Skeletal muscle tissue (tissue), 3 donors: ENCODE measurements at regions not wholly inside any gene's neighbourhood (a gene's known extent, or its start where the extent isn't known, plus 50 kb on each side); places are given as distances from the start of the nearest gene placed in this dataset.

ENCODE experiments used
- H3K27ac ChIP-seq: one replicate; pipeline ENCODE4 v1.7.0; 2013; ENCODE audit warnings: mild to moderate bottlenecking, low read depth, low read length, inconsistent platforms
- H3K27me3 ChIP-seq, 3 donors: one replicate each; pipeline ENCODE4 v1.7.0; 2013; ENCODE audit warnings: low read length in 3 of 3; ENCODE audit not compliant: control insufficient read depth in 3 of 3, insufficient read depth in 3 of 3
- H3K36me3 ChIP-seq, 3 donors: one replicate each; pipeline ENCODE4 v1.7.0; 2013; ENCODE audit warnings: low read length in 3 of 3; ENCODE audit not compliant: control insufficient read depth in 3 of 3, insufficient read depth in 3 of 3
- H3K4me1 ChIP-seq, 3 donors: one replicate each; pipeline ENCODE4 v1.7.0; 2013; ENCODE audit warnings: low read length in 3 of 3, mild to moderate bottlenecking in 3 of 3; ENCODE audit not compliant: control insufficient read depth in 3 of 3, insufficient read depth in 3 of 3
- H3K4me3 ChIP-seq, 3 donors: one replicate each; pipeline ENCODE4 v1.7.0; 2013; ENCODE audit warnings: low read length in 3 of 3
- H3K9ac ChIP-seq, 3 donors: one replicate each; pipeline ENCODE4 v1.7.0; 2013; ENCODE audit warnings: low read length in 3 of 3, mild to moderate bottlenecking in 3 of 3, moderate library complexity in 2 of 3, low read depth in 1 of 3
- H3K9me3 ChIP-seq, 3 donors: one replicate each; pipeline ENCODE4 v1.7.0; 2013; ENCODE audit warnings: low read length in 3 of 3; ENCODE audit not compliant: control insufficient read depth in 3 of 3
- donor health status: Osteomylitis.

- no peak overlapping the region for H3K4me3 ChIP-seq
- H3K4me1 ChIP-seq: peaks cover 17 to 33% (median 28%) of the 10 kb centered on the region in 3 donors
- no peaks in the 10 kb centered on the region for H3K36me3 ChIP-seq
- H3K27me3 ChIP-seq: no peaks in the 10 kb centered on the region
- no peak overlapping the region for H3K9ac ChIP-seq
- H3K9me3 ChIP-seq: no peaks in the 10 kb centered on the region
- no peak overlapping the region for H3K27ac ChIP-seq
Observed at GRCh38 chr13:40407567-40407966, 258.9 kb downstream of the FOXO1 start.

- Histone ChIP-seq H3K4me3 (no peak overlapping the region), H3K27me3 (no peaks in the 10 kb centered on the region), H3K27ac (no peak overlapping the region), H3K9me3 (no peaks in the 10 kb centered on the region), H3K9ac (no peak overlapping the region), H3K36me3 (no peaks in the 10 kb centered on the region), H3K4me1 (peaks cover 8 to 25% (median 19%) of the 10 kb centered on the region in 3 donors)
Observed at GRCh38 chr13:40408602-40409001, 257.8 kb downstream of the FOXO1 start.

- Histone ChIP-seq H3K4me1 (peaks cover 7 to 25% (median 18%) of the 10 kb centered on the region in 3 donors), H3K9me3 (no peaks in the 10 kb centered on the region), H3K27ac (no peak overlapping the region), H3K27me3 (no peaks in the 10 kb centered on the region), H3K9ac (no peak overlapping the region), H3K36me3 (no peaks in the 10 kb centered on the region), H3K4me3 (no peak overlapping the region)
Observed at GRCh38 chr13:40409278-40409677, 257.2 kb downstream of the FOXO1 start.

- H3K4me1 ChIP-seq: peaks cover 7 to 21% (median 18%) of the 10 kb centered on the region in 3 donors
- no peaks in the 10 kb centered on the region for H3K9me3 ChIP-seq
- H3K36me3 ChIP-seq: no peaks in the 10 kb centered on the region
- H3K27ac ChIP-seq: no peak overlapping the region
- no peak overlapping the region for H3K4me3 ChIP-seq
- no peak overlapping the region for H3K9ac ChIP-seq
- H3K27me3 ChIP-seq: no peaks in the 10 kb centered on the region
Observed at GRCh38 chr13:40410315-40410714, 256.1 kb downstream of the FOXO1 start.

- no peak overlapping the region for H3K4me3 ChIP-seq
- H3K36me3 ChIP-seq: no peaks in the 10 kb centered on the region
- H3K9ac ChIP-seq: no peak overlapping the region
- H3K27ac ChIP-seq: no peak overlapping the region
- no peaks in the 10 kb centered on the region for H3K4me1 ChIP-seq
- H3K27me3 ChIP-seq: no peaks in the 10 kb centered on the region
- H3K9me3 ChIP-seq: no peaks in the 10 kb centered on the region
Observed at GRCh38 chr13:40420160-40420740, 246.2 kb downstream of the FOXO1 start.

- Histone ChIP-seq H3K4me3 (no peak overlapping the region), H3K36me3 (no peaks in the 10 kb centered on the region), H3K4me1 (no peaks in the 10 kb centered on the region), H3K27me3 (no peaks in the 10 kb centered on the region), H3K27ac (no peak overlapping the region), H3K9ac (no peak overlapping the region), H3K9me3 (no peaks in the 10 kb centered on the region)
Observed at GRCh38 chr13:40422588-40423235, 243.7 kb downstream of the FOXO1 start.

GRCh38 chr13:40428354-40428753 is 238.1 kb downstream of the FOXO1 start:
- H3K4me1 ChIP-seq: peaks cover 0 to 7% (median 5%) of the 10 kb centered on the region in 3 donors
- no peak overlapping the region for H3K4me3 ChIP-seq
- H3K27me3 ChIP-seq: no peaks in the 10 kb centered on the region
- H3K9me3 ChIP-seq: no peaks in the 10 kb centered on the region
- H3K9ac ChIP-seq: no peak overlapping the region
- no peak overlapping the region for H3K27ac ChIP-seq
- H3K36me3 ChIP-seq: no peaks in the 10 kb centered on the region

- no peak overlapping the region for H3K4me3 ChIP-seq
- H3K9me3 ChIP-seq: no peaks in the 10 kb centered on the region
- H3K9ac ChIP-seq: no peak overlapping the region
- H3K36me3 ChIP-seq: no peaks in the 10 kb centered on the region
- peaks cover 0 to 7% (median 5%) of the 10 kb centered on the region in 3 donors for H3K4me1 ChIP-seq
- no peak overlapping the region for H3K27ac ChIP-seq
- H3K27me3 ChIP-seq: no peaks in the 10 kb centered on the region
Observed at GRCh38 chr13:40429706-40430545, 236.5 kb downstream of the FOXO1 start.

GRCh38 chr13:40432018-40432978 is 234.1 kb downstream of the FOXO1 start:
- Histone ChIP-seq H3K9me3 (no peaks in the 10 kb centered on the region), H3K4me1 (peaks cover 0 to 7% (median 5%) of the 10 kb centered on the region in 3 donors), H3K4me3 (no peak overlapping the region), H3K27ac (no peak overlapping the region), H3K36me3 (no peaks in the 10 kb centered on the region), H3K9ac (no peak overlapping the region), H3K27me3 (no peaks in the 10 kb centered on the region)
